K562 (cell line): ENCODE measurements at regions not wholly inside any gene's neighbourhood (a gene's known extent, or its start where the extent isn't known, plus 50 kb on each side); places are given as distances from the start of the nearest gene placed in this dataset.

ENCODE experiments used
- ATAC-seq: fragments of 200-7000 bp; cut with Tn5 transposase; 3 replicates; pipeline ENCODE4 v1.9.1; 2020; ENCODE audit warnings: moderate library complexity
- BruUV-seq: library from RNA; stranded (reverse); fragments of 400-500 nt; replicated peaks from 2 replicates; lab custom pipeline; 2021; lab: Mats Ljungman, UMichigan
- CTCF ChIA-PET: fragments of 300-600 bp; formaldehyde crosslinking; extraction: SDS; loops from one replicate; lab custom pipeline; 2021; ENCODE audit warnings: low intra/inter-chr PET ratio; lab: Yijun Ruan, JAX
- POLR2A ChIA-PET: fragments of 300-600, 350-650 bp; sonication (Branson Sonifier 250); formaldehyde crosslinking; extraction: SDS; loops from one replicate; lab custom pipeline; 2021; ENCODE audit warnings: antibody characterized with exemption, inconsistent platforms; lab: Yijun Ruan, JAX
- DNase-seq, 4 experiments: peaks; one replicate each; pipeline versions ENCODE4 v3.0.0 to v3.0.0-alpha.2; 2011 to 2018; ENCODE audit warnings: low spot score in 3 of 4, mixed read lengths in 3 of 4; ENCODE audit errors: extremely low read depth in 1 of 4
- FAIRE-seq: peaks from 2 replicates; lab custom pipeline; 2011; peaks lifted over from hg19 to GRCh38; lab: Jason Lieb, UNC
- H2AFZ ChIP-seq: 2 replicates; pipeline ENCODE4 v1.6.0; 2011; ENCODE audit warnings: low read depth, low read length, control low read depth, inconsistent platforms
- H3K27ac ChIP-seq: fragments of 200-600 bp; 3 replicates; pipeline ENCODE4 v1.8.0; 2011; ENCODE audit warnings: low read depth, mild to moderate bottlenecking, control low read depth, inconsistent platforms, low read length, moderate library complexity, mixed read lengths; ENCODE audit errors: extremely low read depth
- H3K27me3 ChIP-seq, 2 experiments: fragments of 300-600 bp in 1 of 2; 2 replicates in 1 of 2; 3 replicates in 1 of 2; pipeline versions ENCODE4 v1.6.0 to v1.8.0; 2011; ENCODE audit warnings: inconsistent platforms in 2 of 2, low read length in 2 of 2, mild to moderate bottlenecking in 1 of 2, mixed read lengths in 1 of 2, moderate library complexity in 1 of 2; ENCODE audit not compliant: control insufficient read depth in 2 of 2, insufficient read depth in 2 of 2
- H3K36me3 ChIP-seq: fragments of 300-600 bp; 3 replicates; pipeline ENCODE4 v1.8.0; 2011; ENCODE audit warnings: mild to moderate bottlenecking, low read length, inconsistent platforms; ENCODE audit not compliant: control insufficient read depth, insufficient read depth
- H3K4me1 ChIP-seq, 2 experiments: fragments of 200-600 bp in 1 of 2; replicated peaks in 1 of 2; 2 replicates in 1 of 2; 3 replicates in 1 of 2; pipeline versions ENCODE4 v1.5.1 to v1.8.0; 2011; ENCODE audit warnings: inconsistent platforms in 2 of 2, low read length in 2 of 2, mild to moderate bottlenecking in 1 of 2, mixed read lengths in 1 of 2, moderate library complexity in 1 of 2; ENCODE audit not compliant: control insufficient read depth in 2 of 2, insufficient read depth in 2 of 2
- H3K4me2 ChIP-seq: 2 replicates; pipeline ENCODE4 v1.6.1; 2011; ENCODE audit warnings: low read length, control low read depth, inconsistent platforms, mixed read lengths; ENCODE audit not compliant: insufficient read depth
- H3K4me3 ChIP-seq: fragments of 200-600 bp; sonication (generic), shearing (Covaris generic); 2 replicates; pipeline ENCODE4 v1.5.1; 2016; ENCODE audit warnings: control low read depth, inconsistent platforms
- H3K79me2 ChIP-seq: fragments of 200-600 bp; 3 replicates; pipeline ENCODE4 v1.8.0; 2011; ENCODE audit warnings: low read length, inconsistent platforms; ENCODE audit not compliant: control insufficient read depth, insufficient read depth
- H3K9ac ChIP-seq, 2 experiments: 2 replicates each; pipeline versions ENCODE4 v1.6.0 to v1.6.1; 2011; ENCODE audit warnings: low read depth in 2 of 2, low read length in 2 of 2, control low read depth in 1 of 2, inconsistent platforms in 1 of 2, mild to moderate bottlenecking in 1 of 2, mixed read lengths in 1 of 2; ENCODE audit not compliant: insufficient read depth in 1 of 2
- H3K9me1 ChIP-seq: one replicate; pipeline ENCODE4 v1.6.0; 2011; ENCODE audit warnings: inconsistent platforms, mild to moderate bottlenecking, low read length, moderate library complexity; ENCODE audit not compliant: control insufficient read depth, insufficient read depth
- H3K9me3 ChIP-seq: replicated peaks from 2 replicates; pipeline ENCODE4 v1.5.1; 2011; ENCODE audit warnings: low read depth, low read length, inconsistent platforms; ENCODE audit not compliant: control insufficient read depth, insufficient read depth
- H4K20me1 ChIP-seq: replicated peaks from 2 replicates; pipeline ENCODE4 v1.6.1; 2011; ENCODE audit warnings: low read length, inconsistent platforms, mixed read lengths; ENCODE audit not compliant: control insufficient read depth, insufficient read depth
- BRD9 ChIP-seq: fragments of 450-650 bp; IDR thresholded peaks from 2 replicates; pipeline ENCODE4 v1.6.1; 2018; ENCODE audit warnings: low read depth; ENCODE audit not compliant: partially characterized antibody
- GTF2A2 ChIP-seq: IDR thresholded peaks from 2 replicates; pipeline ENCODE4 v1.6.1; 2016; ENCODE audit warnings: mild to moderate bottlenecking, missing genetic modification characterization, missing compliant biosample characterization
- IFI16 ChIP-seq: fragments of 250-450 bp; sonication (Bioruptor Pico); IDR thresholded peaks from 2 replicates; pipeline ENCODE4 v2.1.2; 2022; ENCODE audit warnings: mild to moderate bottlenecking, inconsistent platforms
- ZNF232 ChIP-seq: sonication (generic); formaldehyde crosslinking; IDR thresholded peaks from 2 replicates; pipeline ENCODE4 v1.8.0; 2022; ENCODE audit warnings: mild to moderate bottlenecking, missing genetic modification reagents
- ZNF445 ChIP-seq: fragments of 250-450 bp; sonication (Bioruptor Pico); IDR thresholded peaks from 2 replicates; pipeline ENCODE4 v1.4.0; 2020; ENCODE audit warnings: low read depth, mild to moderate bottlenecking, moderate library complexity
- WGBS: fragments of 100-300 bp; shearing (Covaris generic); methylation state at CpG from one replicate; pipeline ENCODE4 v1.1.6; 2016; ENCODE audit warnings: low coverage, mixed read lengths; ENCODE audit not compliant: insufficient coverage; ENCODE audit errors: missing lambda C conversion rate; 5-methylcytosine and 5-hydroxymethylcytosine counted together
- in situ Hi-C: fragments of 300-500 bp; cut with MboI; formaldehyde crosslinking; loops from 4 replicates; pipeline ENCODE4 v1.15.0; 2018; ENCODE audit warnings: inconsistent platforms, mixed read lengths
- intact Hi-C: fragments of 100-400 bp; cut with micrococcal nuclease; formaldehyde crosslinking; loops from 2 replicates; pipeline ENCODE4 v1.14.2; 2022
- TF ChIP-seq, protein P1 (sequence below), 2 experiments: fragments of 450-650 bp in 1 of 2; sonication (generic) in 1 of 2; formaldehyde crosslinking in 1 of 2; IDR thresholded peaks; 2 replicates each; pipeline versions ENCODE4 v1.7.1 to v1.9.0; 2016 to 2022; ENCODE audit warnings: inconsistent platforms in 1 of 2, mild to moderate bottlenecking in 1 of 2, missing genetic modification reagents in 1 of 2
- TF ChIP-seq, protein P2 (sequence below): sonication (generic); formaldehyde crosslinking; IDR thresholded peaks from 2 replicates; pipeline ENCODE4 v1.8.1; 2023; ENCODE audit warnings: mild to moderate bottlenecking, missing genetic modification reagents

GRCh38 chr7:21134631-21135030 lies 293.3 kb upstream of the SP4 start (continued):
- TF ChIP-seq, protein P1, sequence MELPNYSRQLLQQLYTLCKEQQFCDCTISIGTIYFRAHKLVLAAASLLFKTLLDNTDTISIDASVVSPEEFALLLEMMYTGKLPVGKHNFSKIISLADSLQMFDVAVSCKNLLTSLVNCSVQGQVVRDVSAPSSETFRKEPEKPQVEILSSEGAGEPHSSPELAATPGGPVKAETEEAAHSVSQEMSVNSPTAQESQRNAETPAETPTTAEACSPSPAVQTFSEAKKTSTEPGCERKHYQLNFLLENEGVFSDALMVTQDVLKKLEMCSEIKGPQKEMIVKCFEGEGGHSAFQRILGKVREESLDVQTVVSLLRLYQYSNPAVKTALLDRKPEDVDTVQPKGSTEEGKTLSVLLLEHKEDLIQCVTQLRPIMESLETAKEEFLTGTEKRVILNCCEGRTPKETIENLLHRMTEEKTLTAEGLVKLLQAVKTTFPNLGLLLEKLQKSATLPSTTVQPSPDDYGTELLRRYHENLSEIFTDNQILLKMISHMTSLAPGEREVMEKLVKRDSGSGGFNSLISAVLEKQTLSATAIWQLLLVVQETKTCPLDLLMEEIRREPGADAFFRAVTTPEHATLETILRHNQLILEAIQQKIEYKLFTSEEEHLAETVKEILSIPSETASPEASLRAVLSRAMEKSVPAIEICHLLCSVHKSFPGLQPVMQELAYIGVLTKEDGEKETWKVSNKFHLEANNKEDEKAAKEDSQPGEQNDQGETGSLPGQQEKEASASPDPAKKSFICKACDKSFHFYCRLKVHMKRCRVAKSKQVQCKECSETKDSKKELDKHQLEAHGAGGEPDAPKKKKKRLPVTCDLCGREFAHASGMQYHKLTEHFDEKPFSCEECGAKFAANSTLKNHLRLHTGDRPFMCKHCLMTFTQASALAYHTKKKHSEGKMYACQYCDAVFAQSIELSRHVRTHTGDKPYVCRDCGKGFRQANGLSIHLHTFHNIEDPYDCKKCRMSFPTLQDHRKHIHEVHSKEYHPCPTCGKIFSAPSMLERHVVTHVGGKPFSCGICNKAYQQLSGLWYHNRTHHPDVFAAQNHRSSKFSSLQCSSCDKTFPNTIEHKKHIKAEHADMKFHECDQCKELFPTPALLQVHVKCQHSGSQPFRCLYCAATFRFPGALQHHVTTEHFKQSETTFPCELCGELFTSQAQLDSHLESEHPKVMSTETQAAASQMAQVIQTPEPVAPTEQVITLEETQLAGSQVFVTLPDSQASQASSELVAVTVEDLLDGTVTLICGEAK (IDR thresholded peaks at IDR 0.05), result no peak
- TF ChIP-seq, protein P1 (CRISPR knock-in tag; IDR thresholded peaks at IDR 0.05), result no peak

- BruUV-seq, result no TSS peak
- no peak for TF ChIP-seq ZNF445 (CRISPR knock-in tag)
- no peak for TF ChIP-seq GTF2A2 (tag)
- no peak for TF ChIP-seq BRD9
- TF ChIP-seq, protein P2, sequence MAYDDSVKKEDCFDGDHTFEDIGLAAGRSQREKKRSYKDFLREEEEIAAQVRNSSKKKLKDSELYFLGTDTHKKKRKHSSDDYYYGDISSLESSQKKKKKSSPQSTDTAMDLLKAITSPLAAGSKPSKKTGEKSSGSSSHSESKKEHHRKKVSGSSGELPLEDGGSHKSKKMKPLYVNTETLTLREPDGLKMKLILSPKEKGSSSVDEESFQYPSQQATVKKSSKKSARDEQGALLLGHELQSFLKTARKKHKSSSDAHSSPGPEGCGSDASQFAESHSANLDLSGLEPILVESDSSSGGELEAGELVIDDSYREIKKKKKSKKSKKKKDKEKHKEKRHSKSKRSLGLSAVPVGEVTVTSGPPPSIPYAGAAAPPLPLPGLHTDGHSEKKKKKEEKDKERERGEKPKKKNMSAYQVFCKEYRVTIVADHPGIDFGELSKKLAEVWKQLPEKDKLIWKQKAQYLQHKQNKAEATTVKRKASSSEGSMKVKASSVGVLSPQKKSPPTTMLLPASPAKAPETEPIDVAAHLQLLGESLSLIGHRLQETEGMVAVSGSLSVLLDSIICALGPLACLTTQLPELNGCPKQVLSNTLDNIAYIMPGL (CRISPR knock-in tag), result no peak
- no peak for TF ChIP-seq IFI16 (CRISPR knock-in tag)
- no peak for TF ChIP-seq ZNF232 (CRISPR knock-in tag)
Measured at GRCh38 chr7:21135437-21135836, 292.4 kb upstream of the SP4 start.

More at GRCh38 chr7:21135437-21135836, 292.4 kb upstream of the SP4 start:
- Histone ChIP-seq H3K4me2 (no peak overlapping the region), H3K79me2 (no peaks in the 10 kb centered on the region), H3K27me3 (no peaks in the 10 kb centered on the region), H3K9ac (no peak overlapping the region), H3K4me3 (no peak overlapping the region), H2AFZ (no peak overlapping the region), H3K9me1 (no peaks in the 10 kb centered on the region), H3K36me3 (no peaks in the 10 kb centered on the region), H3K27ac (no peak overlapping the region), H4K20me1 (no peaks in the 10 kb centered on the region), H3K4me1 (no peaks in the 10 kb centered on the region), H3K9me3 (no peaks in the 10 kb centered on the region)
- 0% methylated on average over 2 of the region's 2 CpGs for whole genome bisulfite sequencing
- intact Hi-C loops (no loop called here), in situ Hi-C loops (no loop called here)
- ATAC-seq (no peak), DNase-seq (no peak), FAIRE-seq (no peak)
- ChIA-PET CTCF (no interaction called here), POLR2A (no interaction called here)
